Osteocyte (in vitro differentiated cells): ENCODE measurements at regions not wholly inside any gene's neighbourhood (a gene's known extent, or its start where the extent isn't known, plus 50 kb on each side); places are given as distances from the start of the nearest gene placed in this dataset.
"Not testable (repeated sequence)": the region's sequence is repeated elsewhere in the genome, so short reads cannot be mapped to it uniquely, and the experiment has no call there.

ENCODE experiments used
- DNase-seq: peaks from one replicate; pipeline ENCODE4 v3.0.0; 2021; ENCODE audit warnings: mixed read lengths; ENCODE audit not compliant: unreplicated experiment; ENCODE audit errors: extremely low spot score
- H3K27ac Mint-ChIP-seq: one replicate; pipeline ENCODE4 v1.8.0; 2021; ENCODE audit warnings: mild to moderate bottlenecking, mixed read lengths; ENCODE audit not compliant: unreplicated experiment
- H3K27me3 Mint-ChIP-seq: one replicate; pipeline ENCODE4 v1.8.0; 2021; ENCODE audit warnings: mixed read lengths; ENCODE audit not compliant: unreplicated experiment
- H3K36me3 Mint-ChIP-seq: one replicate; pipeline ENCODE4 v1.8.0; 2021; ENCODE audit warnings: mixed read lengths; ENCODE audit not compliant: unreplicated experiment
- H3K4me1 Mint-ChIP-seq: one replicate; pipeline ENCODE4 v1.8.0; 2021; ENCODE audit warnings: mixed read lengths; ENCODE audit not compliant: unreplicated experiment
- H3K4me3 Mint-ChIP-seq: one replicate; pipeline ENCODE4 v1.8.0; 2021; ENCODE audit warnings: mild to moderate bottlenecking, moderate library complexity, mixed read lengths; ENCODE audit not compliant: unreplicated experiment
- H3K9me3 Mint-ChIP-seq: one replicate; pipeline ENCODE4 v1.8.0; 2021; ENCODE audit warnings: mixed read lengths; ENCODE audit not compliant: unreplicated experiment
- CTCF ChIP-seq: fragments of 200-600 bp; sonication (generic); IDR thresholded peaks from 2 replicates; pipeline ENCODE4 v1.5.0; 2021; ENCODE audit warnings: antibody characterized with exemption, mild to moderate bottlenecking, moderate library complexity

GRCh38 chr3:81998139-81998755 lies 236.8 kb upstream of the GBE1 start:
- no peak for TF ChIP-seq CTCF
- no peak for DNase-seq
- H3K27me3 Mint-ChIP-seq, result no peaks in the 10 kb centered on the region
- no peak overlapping the region for H3K27ac Mint-ChIP-seq
- H3K4me3 Mint-ChIP-seq, result no peak overlapping the region
- H3K4me1 Mint-ChIP-seq, result peaks cover 15% of the 10 kb centered on the region
- no peaks in the 10 kb centered on the region for H3K36me3 Mint-ChIP-seq
- peaks cover 6% of the 10 kb centered on the region for H3K9me3 Mint-ChIP-seq

GRCh38 chr3:81997390-81997789 lies 235.9 kb upstream of the GBE1 start:
- Mint-ChIP-seq H3K4me3 (no peak overlapping the region), H3K4me1 (peaks cover 13% of the 10 kb centered on the region), H3K36me3 (no peaks in the 10 kb centered on the region), H3K27me3 (no peaks in the 10 kb centered on the region), H3K27ac (no peak overlapping the region), H3K9me3 (peaks cover 6% of the 10 kb centered on the region)
- TF ChIP-seq CTCF, result no peak
- no peak for DNase-seq

GRCh38 chr3:81995329-81995728 lies 233.9 kb upstream of the GBE1 start:
- H3K4me3 Mint-ChIP-seq, result no peak overlapping the region

GRCh38 chr3:81989758-81990157 lies 228.3 kb upstream of the GBE1 start:
- DNase-seq, result no peak
- H3K27me3 Mint-ChIP-seq, result no peaks in the 10 kb centered on the region
- peaks cover 10% of the 10 kb centered on the region for H3K9me3 Mint-ChIP-seq
- H3K4me1 Mint-ChIP-seq, result no peaks in the 10 kb centered on the region
- H3K27ac Mint-ChIP-seq, result no peak overlapping the region
- no peak for TF ChIP-seq CTCF
- no peak overlapping the region for H3K4me3 Mint-ChIP-seq
- H3K36me3 Mint-ChIP-seq, result no peaks in the 10 kb centered on the region

More at GRCh38 chr3:81995329-81995728, 233.9 kb upstream of the GBE1 start:
- Mint-ChIP-seq H3K27ac (no peak overlapping the region), H3K9me3 (peaks cover 11% of the 10 kb centered on the region), H3K27me3 (no peaks in the 10 kb centered on the region), H3K4me1 (peaks cover 2% of the 10 kb centered on the region), H3K36me3 (no peaks in the 10 kb centered on the region)
- no peak for DNase-seq
- no peak for TF ChIP-seq CTCF

- no peak for DNase-seq
- TF ChIP-seq CTCF, result no peak
- Mint-ChIP-seq H3K9me3 (peaks cover 10% of the 10 kb centered on the region), H3K4me3 (no peak overlapping the region), H3K36me3 (no peaks in the 10 kb centered on the region), H3K27ac (no peak overlapping the region), H3K4me1 (no peaks in the 10 kb centered on the region), H3K27me3 (no peaks in the 10 kb centered on the region)
Observed at GRCh38 chr3:81989274-81989673, 227.8 kb upstream of the GBE1 start.

- not testable (repeated sequence) for H3K27ac Mint-ChIP-seq, H3K36me3 Mint-ChIP-seq, H3K4me1 Mint-ChIP-seq, DNase-seq, H3K4me3 Mint-ChIP-seq, H3K9me3 Mint-ChIP-seq, H3K27me3 Mint-ChIP-seq
Observed at GRCh38 chr3:81987412-81987811, 226.0 kb upstream of the GBE1 start.
